AG04449 (cell line): ENCODE measurements at regions not wholly inside any gene's neighbourhood (a gene's known extent, or its start where the extent isn't known, plus 50 kb on each side); places are given as distances from the start of the nearest gene placed in this dataset.
A peak's percentile ranks its signal among the peaks of the same experiment; 100 is the strongest.

ENCODE experiments used
- CTCF ChIA-PET: fragments of 350-600 bp; formaldehyde crosslinking; extraction: SDS; loops from one replicate; lab custom pipeline; 2021; ENCODE audit warnings: antibody characterized with exemption; lab: Yijun Ruan, JAX
- POLR2A ChIA-PET: fragments of 400-600, 350-600 bp; formaldehyde crosslinking; extraction: SDS; loops from one replicate; lab custom pipeline; 2020; ENCODE audit warnings: antibody characterized with exemption, inconsistent platforms; lab: Yijun Ruan, JAX
- DNase-seq: peaks from one replicate; pipeline ENCODE4 v3.0.0-alpha.2; 2010; ENCODE audit warnings: low read depth, low spot score
- H3K4me3 ChIP-seq: 2 replicates; pipeline ENCODE4 v1.5.1; 2011; ENCODE audit warnings: low read depth, mild to moderate bottlenecking, control low read depth, low read length
- TF ChIP-seq, protein P1 (sequence below): IDR thresholded peaks from one replicate; pipeline ENCODE4 v1.5.1; 2011; ENCODE audit warnings: mild to moderate bottlenecking, moderate library complexity, low read length, control low read depth, inconsistent platforms; ENCODE audit not compliant: insufficient read depth; ENCODE audit errors: missing control alignments

DNA sequence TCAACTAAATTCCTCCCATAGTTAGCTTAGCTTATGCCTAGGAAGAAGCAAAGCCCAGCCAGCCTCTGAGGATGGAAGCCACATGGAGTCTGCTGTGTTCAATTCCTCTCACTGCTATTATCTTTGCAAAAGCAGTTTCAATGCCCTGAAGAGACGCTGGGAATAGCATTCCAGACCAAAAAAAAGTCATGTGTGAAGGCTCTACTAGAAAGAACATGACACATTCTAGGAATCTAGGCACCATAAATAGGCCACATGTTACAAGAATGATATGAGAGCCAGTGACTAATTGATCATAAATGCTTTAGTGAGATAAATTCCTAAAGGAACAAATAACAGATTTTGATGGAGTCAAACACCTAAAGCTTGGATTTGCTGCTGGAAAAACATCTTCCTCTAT is 800.8 kb downstream of the TUSC7 start:
- CTCF ChIA-PET = interaction anchor here (0.8 kb wide), 1 partner anchor 16 kb away, joined by 3 read pairs; no protein-coding TSS in a partner anchor
- peak; percentile 47 for DNase-seq
- no peak overlapping the region for H3K4me3 ChIP-seq
- POLR2A ChIA-PET = no interaction called here
- TF ChIP-seq, protein P1, sequence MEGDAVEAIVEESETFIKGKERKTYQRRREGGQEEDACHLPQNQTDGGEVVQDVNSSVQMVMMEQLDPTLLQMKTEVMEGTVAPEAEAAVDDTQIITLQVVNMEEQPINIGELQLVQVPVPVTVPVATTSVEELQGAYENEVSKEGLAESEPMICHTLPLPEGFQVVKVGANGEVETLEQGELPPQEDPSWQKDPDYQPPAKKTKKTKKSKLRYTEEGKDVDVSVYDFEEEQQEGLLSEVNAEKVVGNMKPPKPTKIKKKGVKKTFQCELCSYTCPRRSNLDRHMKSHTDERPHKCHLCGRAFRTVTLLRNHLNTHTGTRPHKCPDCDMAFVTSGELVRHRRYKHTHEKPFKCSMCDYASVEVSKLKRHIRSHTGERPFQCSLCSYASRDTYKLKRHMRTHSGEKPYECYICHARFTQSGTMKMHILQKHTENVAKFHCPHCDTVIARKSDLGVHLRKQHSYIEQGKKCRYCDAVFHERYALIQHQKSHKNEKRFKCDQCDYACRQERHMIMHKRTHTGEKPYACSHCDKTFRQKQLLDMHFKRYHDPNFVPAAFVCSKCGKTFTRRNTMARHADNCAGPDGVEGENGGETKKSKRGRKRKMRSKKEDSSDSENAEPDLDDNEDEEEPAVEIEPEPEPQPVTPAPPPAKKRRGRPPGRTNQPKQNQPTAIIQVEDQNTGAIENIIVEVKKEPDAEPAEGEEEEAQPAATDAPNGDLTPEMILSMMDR = no peak

DNA sequence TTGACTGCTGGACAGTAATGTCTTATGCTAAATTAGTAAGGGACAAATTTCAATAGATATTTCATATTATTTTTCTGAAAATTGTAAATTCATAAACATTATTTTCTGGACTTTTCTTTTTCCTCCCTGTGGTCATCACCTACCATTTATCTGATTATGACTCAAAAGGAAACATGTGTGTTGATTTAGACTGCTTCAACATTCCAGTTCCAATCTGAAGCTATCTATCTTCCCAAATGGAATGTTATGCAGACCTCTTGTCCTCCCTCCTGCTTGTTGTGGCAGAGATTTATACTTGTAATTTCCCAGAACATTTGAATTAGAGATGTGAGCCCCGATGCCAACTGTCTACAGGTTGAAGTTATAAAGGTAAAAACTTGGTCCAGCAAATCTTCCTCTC is 803.4 kb downstream of the TUSC7 start:
- no peak overlapping the region for H3K4me3 ChIP-seq
- ChIA-PET POLR2A (no interaction called here), CTCF (interaction anchor here (1.1 to 1.6 kb wide), 2 partner anchors 13 to 491 kb away, joined by 3 to 4 read pairs; no protein-coding TSS in a partner anchor)
- TF ChIP-seq, protein P1 = no peak
- no peak for DNase-seq

DNA sequence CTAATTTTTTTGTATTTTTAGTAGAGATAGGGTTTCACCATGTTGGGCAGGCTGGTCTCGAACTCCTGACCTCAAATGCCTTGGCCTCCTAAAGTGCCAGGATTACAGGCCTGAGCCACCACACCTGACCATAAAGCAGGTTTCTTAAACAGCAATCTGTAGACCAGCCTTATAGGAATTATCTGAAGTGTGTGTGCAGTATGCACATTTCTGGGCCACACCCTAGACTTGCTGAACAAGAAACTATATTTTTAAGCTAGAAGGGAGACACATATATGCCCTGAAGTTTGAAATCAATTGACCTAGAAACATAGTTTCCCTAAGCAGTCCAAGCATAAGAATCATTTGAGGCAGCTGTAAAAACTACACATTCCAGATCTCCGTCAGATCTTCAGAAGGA is 805.7 kb downstream of the TUSC7 start:
- DNase-seq = no peak
- ChIA-PET POLR2A (no interaction called here), CTCF (interaction anchor here (2.5 kb wide), 1 partner anchor 10 kb away, joined by 24 read pairs; no protein-coding TSS in a partner anchor)
- TF ChIP-seq, protein P1 = no peak
- H3K4me3 ChIP-seq = no peak overlapping the region

DNA sequence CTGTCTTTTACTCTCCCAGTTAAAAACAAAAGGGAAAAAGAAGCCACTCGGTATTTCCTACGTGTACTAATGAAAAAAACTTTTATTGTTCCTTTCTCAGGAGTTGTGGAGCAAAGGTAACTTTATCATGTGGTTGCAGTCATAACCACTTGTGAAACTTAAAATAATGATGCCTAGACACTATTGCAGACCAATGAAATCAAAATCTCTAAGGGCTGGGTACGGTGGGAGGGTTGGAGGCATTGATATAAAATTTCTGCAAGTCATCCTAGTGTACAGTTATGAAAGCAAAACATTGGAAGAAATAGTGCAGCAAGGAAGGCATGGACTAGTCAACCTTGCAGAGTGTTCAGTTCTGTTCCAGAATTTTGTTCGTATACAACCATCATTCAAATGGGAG is 808.8 kb downstream of the TUSC7 start:
- DNase-seq = no peak
- TF ChIP-seq, protein P1 = no peak
- CTCF ChIA-PET = interaction anchor here (3.0 kb wide), 1 partner anchor 8 kb away, joined by 13 read pairs; no protein-coding TSS in a partner anchor
- POLR2A ChIA-PET = no interaction called here
- no peak overlapping the region for H3K4me3 ChIP-seq

DNA sequence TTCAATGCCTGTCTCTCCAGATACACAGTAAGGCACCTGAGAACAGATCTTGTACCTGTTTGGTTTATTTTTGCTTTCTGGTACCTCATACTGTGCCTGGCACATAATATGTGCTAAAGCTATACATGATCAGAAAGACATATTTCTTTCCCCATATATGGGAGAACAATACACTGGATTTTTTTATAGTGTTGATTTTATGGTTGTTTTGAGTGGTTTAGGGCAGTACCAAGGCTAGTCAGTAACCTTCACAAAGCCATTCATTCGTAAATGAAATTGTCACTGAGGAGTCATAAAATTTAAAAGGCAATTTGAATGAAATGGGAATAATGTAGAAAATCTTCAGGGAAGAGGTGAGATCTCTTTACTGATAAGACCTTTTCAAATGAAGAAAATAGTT is 810.2 kb downstream of the TUSC7 start:
- ChIA-PET POLR2A (no interaction called here), CTCF (no interaction called here)
- TF ChIP-seq, protein P1 = no peak
- H3K4me3 ChIP-seq = no peak overlapping the region
- DNase-seq = no peak

DNA sequence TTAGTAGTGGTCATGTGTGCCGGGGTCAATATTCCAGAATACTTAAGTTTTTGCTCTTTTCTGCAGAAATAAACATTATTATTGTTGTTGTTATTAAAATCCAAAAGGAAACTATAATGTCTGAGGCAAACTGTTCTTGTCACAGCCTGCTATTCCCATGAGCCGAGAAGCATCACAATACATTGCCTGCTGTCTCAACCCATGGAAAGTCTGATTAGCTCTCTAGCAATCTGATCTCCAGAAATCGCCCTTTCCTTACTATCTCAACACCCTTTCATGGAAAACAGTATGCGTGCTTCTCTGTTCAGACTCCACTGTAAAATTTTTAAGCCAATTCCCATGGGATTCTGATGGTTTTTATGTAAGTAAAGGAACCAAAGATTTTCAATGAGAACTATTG is 811.0 kb downstream of the TUSC7 start:
- H3K4me3 ChIP-seq = no peak overlapping the region
- TF ChIP-seq, protein P1 = no peak
- no peak for DNase-seq
- ChIA-PET POLR2A (no interaction called here), CTCF (no interaction called here)
